AG09309 (cell line): ENCODE measurements at regions not wholly inside any gene's neighbourhood (a gene's known extent, or its start where the extent isn't known, plus 50 kb on each side); places are given as distances from the start of the nearest gene placed in this dataset.

Experiments
- DNase-seq: peaks from one replicate; pipeline ENCODE4 v3.0.0-alpha.2; 2010; ENCODE audit warnings: low read depth
- H3K4me3 ChIP-seq: 2 replicates; pipeline ENCODE4 v1.5.1; 2011; ENCODE audit warnings: mild to moderate bottlenecking, low read depth, low read length, moderate library complexity; ENCODE audit not compliant: control insufficient read depth
- TF ChIP-seq, protein P1 (sequence below): IDR thresholded peaks from 2 replicates; pipeline ENCODE4 v1.5.1; 2011; ENCODE audit warnings: mild to moderate bottlenecking, low read depth, low read length, inconsistent platforms; ENCODE audit not compliant: insufficient read depth, control insufficient read depth; ENCODE audit errors: missing control alignments

GRCh38 chr2:2830576-2830975 lies 499.5 kb upstream of the MYT1L start:
- TF ChIP-seq, protein P1, sequence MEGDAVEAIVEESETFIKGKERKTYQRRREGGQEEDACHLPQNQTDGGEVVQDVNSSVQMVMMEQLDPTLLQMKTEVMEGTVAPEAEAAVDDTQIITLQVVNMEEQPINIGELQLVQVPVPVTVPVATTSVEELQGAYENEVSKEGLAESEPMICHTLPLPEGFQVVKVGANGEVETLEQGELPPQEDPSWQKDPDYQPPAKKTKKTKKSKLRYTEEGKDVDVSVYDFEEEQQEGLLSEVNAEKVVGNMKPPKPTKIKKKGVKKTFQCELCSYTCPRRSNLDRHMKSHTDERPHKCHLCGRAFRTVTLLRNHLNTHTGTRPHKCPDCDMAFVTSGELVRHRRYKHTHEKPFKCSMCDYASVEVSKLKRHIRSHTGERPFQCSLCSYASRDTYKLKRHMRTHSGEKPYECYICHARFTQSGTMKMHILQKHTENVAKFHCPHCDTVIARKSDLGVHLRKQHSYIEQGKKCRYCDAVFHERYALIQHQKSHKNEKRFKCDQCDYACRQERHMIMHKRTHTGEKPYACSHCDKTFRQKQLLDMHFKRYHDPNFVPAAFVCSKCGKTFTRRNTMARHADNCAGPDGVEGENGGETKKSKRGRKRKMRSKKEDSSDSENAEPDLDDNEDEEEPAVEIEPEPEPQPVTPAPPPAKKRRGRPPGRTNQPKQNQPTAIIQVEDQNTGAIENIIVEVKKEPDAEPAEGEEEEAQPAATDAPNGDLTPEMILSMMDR: no peak
- H3K4me3 ChIP-seq: no peak overlapping the region
- DNase-seq: no peak

DNA sequence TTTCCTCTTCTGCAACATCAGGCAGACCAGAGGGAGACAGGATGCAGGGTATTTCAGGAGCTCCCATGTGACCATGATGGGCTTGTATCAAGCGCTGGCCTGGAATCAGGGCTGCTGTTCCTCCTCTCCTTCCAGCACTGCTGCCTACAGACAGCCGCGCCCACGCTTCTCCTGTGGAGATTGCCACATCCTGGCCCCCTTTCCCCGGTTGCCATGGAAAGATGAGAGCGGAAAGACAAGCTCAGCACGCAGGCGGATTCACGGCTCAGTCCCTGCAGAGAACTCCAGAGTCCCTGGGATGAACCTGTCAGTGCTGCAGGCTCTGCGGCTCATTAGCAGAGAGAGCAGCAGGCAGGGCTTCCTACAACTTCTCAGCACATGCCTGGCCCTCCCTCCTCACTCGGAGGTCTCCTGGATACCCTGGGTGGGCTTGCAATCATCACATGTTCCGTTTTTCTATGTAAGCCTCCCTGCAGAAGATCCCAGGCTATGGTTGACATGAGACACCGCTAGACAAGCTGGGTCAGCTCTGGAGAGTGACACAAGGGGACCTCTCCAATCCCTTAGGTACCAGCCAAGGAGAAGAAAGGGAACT lies 497.8 kb upstream of the MYT1L start:
- no peak overlapping the region for H3K4me3 ChIP-seq
- TF ChIP-seq, protein P1: no peak
- no peak for DNase-seq

- H3K4me3 ChIP-seq: no peak overlapping the region
- no peak for DNase-seq
- TF ChIP-seq, protein P1: no peak
These were observed 496.7 kb upstream of the MYT1L start for GRCh38 chr2:2827761-2828221.

DNA sequence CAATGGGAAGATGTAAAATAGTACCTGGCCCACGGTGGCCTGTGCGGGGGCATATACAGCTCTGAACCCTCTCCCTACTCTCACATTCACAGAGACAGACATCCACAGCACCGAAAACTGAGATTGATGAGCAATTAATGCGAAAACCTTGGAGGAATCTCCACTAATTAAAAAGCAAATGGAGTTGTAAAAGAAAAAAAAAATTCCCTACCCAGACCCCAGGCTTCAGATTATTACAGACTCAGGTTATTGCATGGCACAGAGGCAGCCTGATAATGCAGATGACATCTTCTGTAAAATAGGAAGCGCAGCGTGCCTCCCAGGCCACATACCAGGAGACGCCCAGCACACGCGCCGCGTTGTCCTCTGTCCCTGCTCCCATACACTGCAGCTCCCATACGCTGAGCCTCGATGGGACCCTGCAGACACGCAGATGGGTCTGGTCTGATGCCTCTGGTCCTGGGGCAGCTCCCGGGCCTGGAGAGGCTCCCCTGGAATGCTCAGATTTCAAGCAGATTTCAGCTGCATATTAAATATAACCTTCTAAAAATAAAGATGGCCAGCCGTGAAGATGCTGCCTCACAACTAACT lies 496.1 kb upstream of the MYT1L start:
- DNase-seq: no peak
- TF ChIP-seq, protein P1: no peak
- H3K4me3 ChIP-seq: no peak overlapping the region

DNA sequence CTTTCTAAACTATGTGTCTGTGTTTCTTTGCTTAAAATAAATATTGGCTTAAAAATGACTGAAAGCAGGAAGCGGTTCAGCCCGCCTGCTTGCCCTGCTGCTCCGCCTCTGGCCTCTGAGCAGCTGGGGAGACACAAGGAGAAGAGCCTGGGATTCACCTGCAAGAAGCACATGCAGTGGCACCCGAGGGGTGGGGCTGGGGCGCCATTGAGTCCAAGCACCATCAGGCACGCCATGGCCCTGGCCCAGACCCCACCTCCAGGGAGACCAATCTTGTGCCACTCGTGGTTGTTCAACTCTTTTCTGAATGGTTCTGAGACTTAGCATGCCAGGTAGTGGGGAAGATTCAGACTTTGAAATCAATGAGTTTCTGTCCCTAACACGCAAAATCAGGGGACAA lies 495.5 kb upstream of the MYT1L start:
- no peak for DNase-seq
- TF ChIP-seq, protein P1: no peak
- no peak overlapping the region for H3K4me3 ChIP-seq

- TF ChIP-seq, protein P1: no peak
- H3K4me3 ChIP-seq: no peak overlapping the region
These were observed 495.1 kb upstream of the MYT1L start for GRCh38 chr2:2826209-2826551.

DNA sequence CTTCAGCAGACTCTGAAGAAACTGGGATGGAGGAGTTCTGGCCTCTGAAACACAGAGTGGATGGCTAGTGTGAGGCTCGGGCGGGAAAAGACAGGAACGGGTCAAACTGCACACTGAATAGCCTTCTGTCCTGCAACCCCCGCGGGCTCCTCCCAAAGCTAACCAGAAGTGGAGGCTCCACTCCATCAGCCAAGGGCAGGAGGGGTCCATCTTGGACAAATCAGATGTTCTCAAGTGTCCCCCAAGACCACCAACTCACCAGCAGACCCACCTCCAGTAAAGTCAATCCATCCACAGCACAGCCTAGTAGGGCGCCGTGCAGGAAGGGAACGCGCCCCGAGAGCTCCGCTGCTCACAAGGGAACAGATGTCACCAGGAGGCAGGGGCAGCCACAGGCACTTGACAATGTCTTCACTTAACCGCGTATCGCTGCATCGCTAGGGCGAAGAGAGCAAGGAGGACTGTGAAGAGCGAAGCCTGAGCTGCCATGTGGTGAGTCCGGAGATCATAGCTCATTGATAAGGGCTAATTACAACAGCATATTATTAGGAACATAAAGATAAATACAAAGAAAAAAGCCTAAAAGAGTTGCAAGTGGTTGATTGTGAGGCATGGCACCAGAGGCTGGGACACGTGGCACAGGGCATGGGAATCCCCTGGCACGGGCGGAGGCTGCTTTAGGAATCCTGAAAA lies 494.6 kb upstream of the MYT1L start:
- TF ChIP-seq, protein P1: no peak

More at GRCh38 chr2:2826209-2826551, 495.1 kb upstream of the MYT1L start:
- no peak for DNase-seq

More for the DNA sequence above, 494.6 kb upstream of the MYT1L start:
- no peak for DNase-seq
- H3K4me3 ChIP-seq: no peak overlapping the region
